GM19372 (cell line): ENCODE measurements at regions not wholly inside any gene's neighbourhood (a gene's known extent, or its start where the extent isn't known, plus 50 kb on each side); places are given as distances from the start of the nearest gene placed in this dataset.
"Not testable (repeated sequence)": the region's sequence is repeated elsewhere in the genome, so short reads cannot be mapped to it uniquely, and the experiment has no call there.

Experiments used
- ATAC-seq: cut with Tn5 transposase; IDR thresholded peaks from one replicate; pipeline ENCODE4 v1.9.1; 2021; ENCODE audit warnings: mild to moderate bottlenecking, low read depth, moderate library complexity; ENCODE audit not compliant: unreplicated experiment

DNA sequence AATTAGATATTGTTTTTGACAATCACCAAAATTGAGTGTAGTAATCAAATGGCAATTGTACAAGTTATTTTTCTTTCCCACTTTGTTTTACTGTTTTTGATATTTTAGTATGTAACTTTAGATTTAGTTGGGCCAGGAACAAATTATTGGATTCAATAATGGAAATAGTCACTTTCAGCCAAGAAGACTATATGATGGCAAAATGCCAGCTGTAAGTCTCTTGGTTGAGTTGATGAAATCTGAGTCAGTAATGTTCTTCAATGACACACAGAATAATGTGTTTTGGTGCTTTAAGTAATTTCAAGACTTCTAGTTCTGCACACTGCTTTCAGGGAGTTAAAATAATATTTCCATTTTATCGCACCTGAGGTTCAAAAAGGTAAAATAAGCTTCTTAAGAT is 2022.0 kb upstream of the CELF4 start:
- ATAC-seq: no peak

DNA sequence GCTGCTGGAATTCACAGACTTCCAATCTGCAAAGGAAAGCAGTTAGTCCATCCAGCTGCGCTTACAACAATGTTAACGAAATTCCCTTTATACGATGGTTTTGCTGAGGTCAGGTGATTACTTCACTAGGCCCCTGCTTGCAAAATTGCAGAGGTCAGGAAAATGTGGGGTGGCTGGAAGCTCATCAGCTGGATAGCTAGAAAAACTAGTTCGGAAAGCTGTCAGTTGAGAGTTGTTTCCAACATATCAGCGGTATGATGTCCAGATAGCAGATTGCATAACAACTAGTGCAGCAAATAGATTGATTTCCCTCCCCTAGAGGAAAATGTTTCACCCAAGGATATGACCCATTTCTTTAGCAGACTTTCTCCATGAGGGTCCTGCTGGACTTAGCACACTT is 2021.1 kb upstream of the CELF4 start:
- no peak for ATAC-seq

DNA sequence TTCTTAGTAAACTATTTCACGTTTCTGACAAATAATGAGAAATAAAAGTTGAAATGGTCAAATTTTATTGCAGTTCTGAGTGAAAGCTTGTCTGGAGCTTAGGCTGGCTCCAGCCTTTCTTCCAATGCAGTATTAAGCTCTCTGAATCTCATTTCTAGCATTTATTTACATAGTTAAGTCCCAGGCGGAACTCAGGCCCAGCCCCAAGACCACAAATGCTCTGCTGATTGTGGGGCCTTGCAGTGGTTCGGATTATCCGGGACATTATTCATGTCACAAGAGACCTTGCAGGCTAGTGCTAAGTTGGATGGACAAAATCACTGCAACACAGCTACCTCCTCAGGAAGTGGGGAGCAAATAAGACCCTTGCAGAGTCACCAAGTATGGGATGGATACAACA is 2009.3 kb upstream of the CELF4 start:
- ATAC-seq: no peak

DNA sequence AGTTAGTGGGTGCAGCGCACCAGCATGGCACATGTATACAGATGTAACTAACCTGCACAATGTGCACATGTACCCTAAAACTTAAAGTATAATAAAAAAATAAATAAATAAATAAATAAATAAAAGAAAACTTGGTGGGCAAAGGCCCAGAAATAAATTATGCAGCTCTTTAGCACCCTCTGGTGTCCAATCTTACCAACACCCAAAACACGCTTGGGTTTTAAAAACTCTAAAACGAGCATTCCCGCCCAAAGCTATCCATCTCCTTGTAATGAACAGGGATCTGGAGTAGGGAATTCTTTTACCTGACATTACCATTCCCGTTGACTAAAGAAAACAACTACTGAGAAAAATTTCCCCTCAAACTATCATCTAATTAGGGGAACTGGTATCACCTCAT is 2005.9 kb upstream of the CELF4 start:
- ATAC-seq: no peak

DNA sequence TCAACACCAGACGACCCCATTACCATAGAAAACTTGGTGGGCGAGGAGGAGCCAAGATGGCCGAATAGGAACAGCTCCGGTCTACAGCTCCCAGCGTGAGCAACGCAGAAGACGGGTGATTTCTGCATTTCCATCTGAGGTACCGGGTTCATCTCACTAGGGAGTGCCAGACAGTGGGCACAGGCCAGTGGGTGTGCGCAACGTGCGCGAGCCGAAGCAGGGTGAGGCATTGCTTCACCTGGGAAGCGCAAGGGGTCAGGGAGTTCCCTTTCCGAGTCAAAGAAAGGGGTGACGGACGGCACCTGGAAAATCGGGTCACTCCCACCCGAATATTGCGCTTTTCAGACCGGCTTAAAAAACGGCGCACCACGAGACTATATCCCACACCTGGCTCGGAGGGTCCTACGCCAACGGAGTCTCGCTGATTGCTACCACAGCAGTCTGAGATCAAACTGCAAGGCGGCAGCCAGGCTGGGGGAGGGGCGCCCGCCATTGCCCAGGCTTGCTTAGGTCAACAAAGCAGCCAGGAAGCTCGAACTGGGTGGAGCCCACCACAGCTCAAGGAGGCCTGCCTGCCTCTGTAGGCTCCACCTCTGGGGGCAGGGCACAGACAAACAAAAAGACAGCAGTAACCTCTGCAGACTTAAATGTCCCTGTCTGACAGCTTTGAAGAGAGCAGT is 2000.1 kb upstream of the CELF4 start:
- ATAC-seq: not testable (repeated sequence)

DNA sequence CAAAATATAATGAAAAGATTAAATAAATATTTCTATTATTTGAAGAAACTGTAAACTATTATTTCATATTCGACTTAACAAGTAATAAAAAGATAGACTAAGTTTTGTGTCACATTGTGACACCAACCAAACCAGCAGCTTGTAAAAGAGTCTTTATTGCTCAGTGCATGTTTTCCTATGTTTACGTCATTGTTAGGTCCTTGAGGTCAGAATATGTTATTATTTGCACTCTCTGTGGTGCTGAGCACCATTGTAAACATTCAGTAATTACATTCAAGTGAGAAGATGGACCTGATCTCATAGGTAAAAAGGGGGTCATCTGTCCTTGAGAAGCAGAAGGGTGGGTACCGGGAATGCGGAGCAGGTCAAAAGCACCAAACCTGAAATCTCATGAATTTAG is 1999.1 kb upstream of the CELF4 start:
- no peak for ATAC-seq

DNA sequence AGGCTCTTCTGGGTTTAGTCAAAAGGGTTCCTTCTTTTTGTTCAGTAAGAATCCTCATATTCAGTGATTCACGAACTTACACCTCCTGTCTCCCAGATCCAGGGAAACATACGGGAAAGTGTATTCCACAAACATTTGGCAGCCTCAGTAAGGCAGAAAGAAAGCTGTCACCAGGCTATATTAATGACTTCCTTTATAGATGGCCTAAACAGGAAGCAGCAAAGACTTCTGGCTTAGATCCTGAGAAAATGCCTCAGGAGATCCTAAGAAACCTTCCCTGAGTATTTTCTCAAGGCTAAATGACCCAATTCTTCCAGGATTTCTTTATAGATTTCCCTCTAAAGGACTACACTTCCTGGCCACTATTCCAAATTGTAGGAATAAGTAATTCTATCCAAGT is 1995.5 kb upstream of the CELF4 start:
- ATAC-seq: no peak

DNA sequence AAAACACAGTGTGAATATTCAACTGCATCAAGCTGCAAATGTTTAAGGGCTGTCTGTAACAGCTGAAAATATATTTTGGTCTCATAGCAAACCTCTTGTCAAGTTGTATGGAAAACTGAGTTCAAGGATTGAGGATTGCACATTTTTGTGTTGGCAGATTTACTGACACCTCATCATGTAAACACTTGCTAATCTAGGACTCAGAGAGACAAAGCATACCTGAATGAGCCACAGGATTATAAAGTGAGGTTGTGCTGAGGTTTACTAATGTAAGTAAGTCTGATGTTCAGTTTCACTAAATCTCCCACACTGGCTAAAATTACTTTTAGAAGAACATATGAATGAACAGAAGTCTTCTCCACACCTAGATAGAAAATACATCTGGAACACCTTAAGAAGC is 1993.1 kb upstream of the CELF4 start:
- no peak for ATAC-seq

DNA sequence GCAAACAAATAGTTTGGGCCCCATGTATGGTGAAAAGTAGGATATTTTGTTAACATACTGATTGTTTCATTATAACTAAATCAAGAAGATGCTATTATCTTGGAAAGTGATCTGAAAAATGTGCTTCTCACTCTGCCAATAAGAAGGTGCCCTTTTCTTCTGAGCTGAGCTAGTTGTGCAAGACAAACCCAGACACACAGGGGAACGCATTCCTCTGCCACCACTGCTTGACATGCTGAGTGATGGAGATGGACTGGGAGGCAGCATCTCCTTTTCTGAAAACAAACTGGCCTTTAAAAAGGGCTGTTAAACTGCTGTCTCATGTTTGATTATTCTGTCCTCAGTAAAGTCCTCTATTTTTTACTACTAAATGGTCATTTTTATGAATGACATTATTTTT is 1989.9 kb upstream of the CELF4 start:
- ATAC-seq: no peak

DNA sequence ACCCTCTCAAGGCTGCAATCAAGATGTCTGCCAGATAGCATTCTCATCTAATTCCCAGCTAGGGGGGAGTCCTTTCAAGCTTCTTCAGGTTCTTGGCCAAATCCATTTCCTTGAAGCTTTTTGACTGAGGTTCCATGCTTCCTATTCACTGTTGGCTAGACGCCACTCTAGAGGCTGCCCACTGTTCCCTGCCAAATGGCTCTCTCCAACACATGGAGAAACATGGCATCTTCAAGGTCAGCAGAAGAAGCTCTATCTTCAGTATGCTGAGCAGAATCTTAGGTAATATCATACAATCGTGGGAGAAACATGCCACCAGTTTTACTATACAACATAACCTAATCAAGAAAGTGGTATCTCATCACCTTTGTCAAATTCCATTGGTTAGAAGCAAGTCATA is 1985.1 kb upstream of the CELF4 start:
- no peak for ATAC-seq

DNA sequence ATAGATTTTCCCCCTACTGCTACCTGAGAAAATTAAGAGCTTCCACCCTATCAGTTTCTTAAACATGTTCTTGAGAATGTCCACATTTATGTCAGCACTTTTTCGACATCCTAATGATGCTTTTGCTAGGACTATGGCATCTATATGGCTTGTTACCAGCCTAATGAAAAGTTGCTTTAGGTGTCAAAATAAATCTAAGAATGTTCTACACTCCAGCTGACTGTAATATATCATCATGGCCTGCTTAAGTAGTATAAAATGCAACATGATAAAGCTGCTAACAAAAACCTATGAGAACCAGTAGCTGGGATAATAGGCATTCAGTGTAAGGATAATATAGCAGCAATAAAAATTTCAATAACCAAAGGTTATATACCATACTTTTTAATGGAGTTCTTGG is 1983.5 kb upstream of the CELF4 start:
- ATAC-seq: no peak

DNA sequence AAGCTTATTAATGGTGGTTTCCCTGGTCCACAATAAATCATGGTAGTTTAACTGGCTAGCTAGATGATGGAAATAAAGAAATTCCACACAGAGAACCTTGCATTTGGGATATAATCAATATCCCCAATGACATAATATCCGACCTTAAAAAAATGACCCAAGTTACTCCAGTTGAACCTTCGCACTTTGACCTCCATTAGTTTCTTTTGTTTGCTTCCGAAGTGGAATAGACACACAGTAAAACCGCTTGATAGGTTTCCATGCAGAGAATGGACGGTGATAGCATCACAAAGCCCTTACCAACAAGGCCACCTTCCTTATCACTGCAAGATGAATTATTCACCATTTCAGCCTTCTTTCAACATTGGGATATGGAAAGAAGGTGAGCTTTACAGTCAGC is 1966.1 kb upstream of the CELF4 start:
- ATAC-seq: no peak

DNA sequence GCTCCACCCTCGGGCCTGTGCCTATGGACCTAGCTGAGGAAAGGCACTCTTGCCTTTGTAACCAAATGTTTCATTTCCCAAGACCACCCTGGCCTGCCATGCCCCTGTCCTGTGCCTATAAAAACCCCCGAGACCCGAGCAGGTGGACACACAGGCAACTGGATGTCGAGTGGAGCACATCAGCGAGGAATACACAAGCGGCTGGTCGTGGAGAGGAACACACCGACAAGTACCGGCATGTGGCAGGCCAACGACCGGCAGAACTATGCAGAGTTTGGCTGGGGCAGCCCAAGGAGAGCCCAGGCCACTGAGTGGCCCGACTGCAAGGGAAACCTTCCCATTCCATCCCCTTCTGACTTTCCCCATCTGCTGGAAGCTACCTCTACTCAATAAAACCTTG is 1963.8 kb upstream of the CELF4 start:
- no peak for ATAC-seq

DNA sequence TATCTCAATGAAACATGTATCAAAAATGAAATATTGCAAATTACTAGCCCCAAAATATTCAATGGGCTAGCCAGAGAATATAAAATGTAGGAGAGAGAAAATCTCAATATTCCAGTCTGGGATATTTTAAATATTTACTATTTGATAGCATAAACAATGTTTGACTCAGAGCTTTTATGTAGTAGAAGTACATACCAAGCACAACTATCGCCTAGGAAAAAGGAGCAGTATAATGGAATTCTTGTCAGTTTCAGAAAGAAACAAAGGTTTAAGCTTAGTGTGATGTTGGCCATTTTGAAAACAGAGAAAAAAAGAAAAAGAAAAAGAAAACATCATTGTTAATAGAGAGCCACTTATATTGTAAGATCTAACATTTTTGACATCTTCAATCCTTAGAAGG is 1961.9 kb upstream of the CELF4 start:
- ATAC-seq: no peak

DNA sequence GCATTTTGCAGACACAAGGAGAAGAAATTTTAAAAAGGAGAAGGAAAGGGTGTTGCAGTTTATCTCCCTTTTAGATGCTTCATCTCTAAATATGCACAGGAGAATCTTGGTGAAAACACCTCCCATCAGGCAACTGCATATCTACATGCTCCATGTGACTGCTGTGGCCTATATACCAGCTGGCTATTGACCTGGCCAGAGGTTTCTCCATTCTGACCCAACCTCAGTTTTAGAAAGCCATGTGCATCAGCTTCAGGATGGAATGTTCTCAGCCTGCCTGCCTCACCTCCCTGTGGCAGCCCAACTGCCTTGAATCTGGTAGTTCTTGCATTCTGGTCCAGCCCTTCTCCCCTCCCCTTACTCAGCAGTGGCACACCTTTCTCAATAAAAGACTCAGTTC is 1958.8 kb upstream of the CELF4 start:
- no peak for ATAC-seq

DNA sequence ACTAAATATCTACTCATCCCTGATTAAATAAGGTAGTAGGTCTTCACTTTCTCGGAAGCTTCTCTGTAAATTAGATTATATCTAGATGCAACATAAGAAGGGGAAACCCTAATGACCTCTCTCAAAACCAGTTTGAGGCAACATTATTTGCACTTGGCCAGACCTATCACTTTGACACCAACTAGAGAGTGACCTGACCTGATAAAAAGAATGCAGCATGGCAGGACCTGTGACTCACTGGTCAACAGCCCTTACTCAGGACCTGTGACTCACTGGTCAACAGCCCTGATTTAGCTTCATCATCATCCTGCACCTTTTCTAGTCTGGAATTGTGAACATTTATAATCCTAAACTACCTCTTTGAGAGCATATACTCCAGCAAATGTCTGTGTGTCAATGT is 1957.7 kb upstream of the CELF4 start:
- no peak for ATAC-seq

DNA sequence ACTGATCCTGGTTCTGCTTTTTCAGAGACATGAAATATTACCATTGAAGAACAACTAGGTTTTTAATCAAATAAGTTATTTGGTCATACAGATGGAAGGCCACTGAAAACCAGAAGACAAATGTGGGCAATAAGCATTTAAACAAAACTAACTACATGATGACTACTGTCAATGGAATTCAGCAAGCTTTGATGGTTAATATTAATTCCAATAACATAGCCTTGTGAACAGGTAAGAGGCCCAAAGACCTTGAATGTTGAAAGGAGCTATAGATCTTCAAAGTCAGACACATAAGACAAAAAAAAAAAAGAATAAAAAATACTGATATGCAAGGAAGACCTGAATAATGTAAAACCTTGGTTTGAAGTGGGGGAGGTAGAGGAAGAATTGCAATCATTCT is 1955.6 kb upstream of the CELF4 start:
- ATAC-seq: no peak

DNA sequence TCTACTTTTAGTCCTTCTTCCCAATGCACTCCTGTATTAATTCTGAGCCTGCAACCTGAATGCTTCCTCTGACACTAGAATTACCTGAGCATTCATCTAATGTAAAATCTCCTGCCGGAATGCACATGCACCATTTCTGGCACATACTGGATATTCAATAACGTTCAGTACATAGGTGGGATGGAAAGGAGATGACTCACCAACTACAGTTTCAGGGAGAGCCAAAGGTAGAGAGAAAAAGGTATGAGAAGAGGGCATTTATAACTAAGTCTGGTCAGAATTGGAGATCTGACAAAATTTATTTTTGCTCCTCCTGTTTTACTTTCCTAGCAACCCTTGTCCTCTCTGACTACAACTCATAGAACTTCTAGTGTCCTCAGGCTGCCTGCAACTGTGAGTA is 1954.1 kb upstream of the CELF4 start:
- ATAC-seq: no peak

DNA sequence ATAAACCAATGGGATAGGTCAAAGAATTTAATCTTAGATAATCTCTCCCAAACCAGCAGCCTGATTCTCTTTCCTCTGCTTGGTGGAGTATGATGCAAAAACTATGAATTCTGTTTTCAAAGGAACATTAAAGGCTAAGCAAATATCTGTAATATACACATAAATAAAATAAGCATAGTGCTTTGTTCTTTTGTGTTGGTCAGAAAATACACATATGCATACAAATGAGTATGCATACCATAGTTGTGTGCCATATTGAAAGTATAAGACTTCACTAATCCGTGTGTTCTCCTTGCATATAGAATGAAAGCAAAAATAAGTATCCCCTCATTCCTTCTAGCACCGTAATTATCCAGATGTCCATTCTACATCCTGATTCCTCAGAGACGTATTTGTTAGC is 1949.7 kb upstream of the CELF4 start:
- ATAC-seq: no peak

DNA sequence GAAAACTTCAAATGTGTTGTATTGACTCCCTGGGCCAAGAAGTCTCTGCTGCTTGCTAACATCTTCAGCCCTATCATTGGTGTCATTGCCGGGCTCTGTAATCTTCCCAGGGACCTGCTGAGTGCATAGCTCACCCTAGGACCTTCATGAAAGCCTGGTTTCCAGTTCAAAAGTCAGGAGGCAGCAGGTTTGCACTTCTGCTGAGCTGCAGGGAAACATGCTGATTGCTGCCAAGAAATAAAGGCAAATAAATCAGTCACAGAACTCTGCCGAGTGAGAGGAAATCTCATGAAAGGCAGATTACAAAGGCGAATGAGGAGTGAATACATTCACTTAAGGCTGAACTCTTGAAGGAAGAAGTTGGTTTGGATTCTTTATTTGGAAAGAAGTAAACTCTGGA is 1947.6 kb upstream of the CELF4 start:
- ATAC-seq: no peak

DNA sequence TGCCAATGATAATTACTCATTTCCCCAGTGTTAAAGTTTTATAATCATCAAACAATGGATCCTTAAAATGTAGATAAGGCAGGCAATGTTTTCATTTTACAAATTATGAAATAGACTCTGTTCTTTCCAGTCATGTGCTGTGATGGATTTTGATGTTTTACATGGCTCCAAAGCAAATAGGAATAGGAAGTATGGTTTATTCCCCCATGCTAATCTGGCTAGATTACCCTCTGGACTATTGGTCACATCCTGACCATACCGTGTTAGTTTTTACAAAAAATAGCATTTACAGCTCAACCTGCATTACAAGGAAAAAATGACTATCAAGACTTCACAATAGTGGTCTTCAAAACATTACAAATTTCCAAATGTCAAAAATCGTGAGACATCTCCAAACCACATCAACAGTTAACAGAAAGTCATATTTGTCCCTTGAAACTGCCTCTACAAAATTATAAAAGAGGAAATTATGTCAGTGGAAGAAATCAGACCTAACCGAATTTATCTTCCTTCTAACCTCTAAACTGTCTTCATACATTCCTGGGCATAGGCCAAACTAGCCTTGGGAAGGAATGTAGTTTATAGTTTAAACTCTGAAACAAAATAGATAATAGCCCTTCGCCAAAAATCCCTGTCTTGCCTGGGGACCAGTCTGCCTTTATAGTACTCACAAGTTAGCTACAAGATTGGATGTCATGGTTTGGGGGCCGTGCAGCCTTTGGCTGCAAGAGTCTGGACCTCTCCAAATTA is 1941.2 kb upstream of the CELF4 start:
- no peak for ATAC-seq

DNA sequence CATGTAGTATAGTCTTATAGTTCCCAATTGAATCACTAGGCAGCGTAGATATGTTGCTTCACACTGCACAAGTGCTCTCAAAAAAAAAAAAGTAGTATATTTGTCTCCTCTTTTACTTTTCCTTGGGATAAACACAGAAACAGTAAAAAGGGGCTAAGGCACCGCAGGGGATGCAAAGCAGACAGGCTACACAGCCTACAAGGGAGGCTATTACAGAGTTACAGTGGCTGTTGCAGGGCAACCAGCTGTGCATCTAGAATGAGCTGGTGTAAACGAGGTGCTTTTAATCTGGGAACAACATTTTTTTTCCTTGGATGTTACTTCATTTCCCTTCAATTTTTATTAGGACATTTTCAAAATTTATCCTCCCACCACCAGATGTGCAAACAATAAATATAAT is 1934.7 kb upstream of the CELF4 start:
- ATAC-seq: no peak
